H1 (cell line): ENCODE measurements at regions not wholly inside any gene's neighbourhood (a gene's known extent, or its start where the extent isn't known, plus 50 kb on each side); places are given as distances from the start of the nearest gene placed in this dataset.

Source experiments
- ASH2L ChIP-seq: fragments of 200-600, 300-600 bp; sonication (generic); IDR thresholded peaks from one replicate; pipeline ENCODE4 v1.7.1; 2017; ENCODE audit warnings: low read length
- RFX5 ChIP-seq: IDR thresholded peaks from 2 replicates; pipeline ENCODE4 v1.6.1; 2011; ENCODE audit warnings: low read depth, low read length, improper control_type of control experiment, borderline replicate concordance

GRCh38 chr1:87887100-87887499 lies 558.4 kb downstream of the LMO4 start (continued):
- TF ChIP-seq RFX5 (no peak), ASH2L (no peak)
